Fibroblast of skin of right quadriceps (primary cell): ENCODE measurements at regions not wholly inside any gene's neighbourhood (a gene's known extent, or its start where the extent isn't known, plus 50 kb on each side); places are given as distances from the start of the nearest gene placed in this dataset.

Experiments used
- DNase-seq: peaks from one replicate; pipeline ENCODE4 v3.0.0-alpha.2; 2013

GRCh38 chr3:137205394-137206045 is 247.7 kb downstream of the IL20RB start:
- no peak for DNase-seq

DNA sequence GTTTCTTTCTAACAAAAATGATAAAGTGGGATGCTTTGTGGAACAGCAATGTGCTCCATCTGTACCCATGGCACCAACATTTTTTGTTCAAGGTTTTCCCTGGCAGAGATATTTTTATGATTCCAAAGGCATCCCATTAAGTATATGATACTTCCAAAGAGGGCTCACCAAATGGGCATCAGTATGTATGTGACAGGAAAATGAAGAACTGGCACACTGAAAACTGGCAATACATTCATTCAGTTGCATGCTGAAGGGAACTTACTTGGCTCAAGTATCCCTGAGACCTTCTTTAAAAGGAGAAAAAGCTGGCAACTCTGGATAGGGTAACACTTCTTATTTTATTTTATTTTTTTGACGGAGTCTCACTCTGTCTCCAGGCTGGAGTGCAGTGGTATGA is 249.8 kb downstream of the IL20RB start:
- DNase-seq = no peak

- no peak for DNase-seq
These were observed 259.9 kb downstream of the IL20RB start for GRCh38 chr3:137217733-137218132.

DNA sequence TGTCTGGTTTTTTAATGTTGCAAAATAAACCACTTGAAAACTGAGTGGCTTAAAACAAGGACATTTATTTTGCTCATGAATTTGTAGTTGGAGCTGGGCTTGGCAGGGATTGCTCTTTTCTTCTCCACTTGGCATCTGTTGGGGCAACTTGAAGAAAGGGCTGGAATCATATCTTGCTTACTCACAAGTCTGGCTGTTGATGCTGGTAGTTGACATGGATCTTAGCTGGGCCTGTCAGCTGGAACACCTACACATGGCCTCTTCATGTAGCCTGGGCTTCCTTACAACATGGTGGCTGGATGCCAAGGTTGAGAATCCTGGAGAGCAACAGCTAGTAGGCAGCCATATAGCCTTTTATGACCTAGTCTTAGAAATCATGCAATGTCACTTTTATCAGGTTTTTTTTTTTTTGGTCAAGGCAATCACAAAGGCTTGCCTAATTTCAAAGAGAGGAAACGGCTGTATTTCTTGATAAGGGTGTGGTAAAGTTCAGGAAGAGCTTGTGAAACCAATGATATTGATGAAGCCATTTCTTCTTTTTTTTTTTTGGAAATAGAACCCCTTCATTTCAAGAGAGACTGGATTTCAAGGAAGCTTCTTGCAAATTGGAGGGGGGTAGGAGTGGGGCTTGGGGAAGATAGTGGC is 262.1 kb downstream of the IL20RB start:
- no peak for DNase-seq

DNA sequence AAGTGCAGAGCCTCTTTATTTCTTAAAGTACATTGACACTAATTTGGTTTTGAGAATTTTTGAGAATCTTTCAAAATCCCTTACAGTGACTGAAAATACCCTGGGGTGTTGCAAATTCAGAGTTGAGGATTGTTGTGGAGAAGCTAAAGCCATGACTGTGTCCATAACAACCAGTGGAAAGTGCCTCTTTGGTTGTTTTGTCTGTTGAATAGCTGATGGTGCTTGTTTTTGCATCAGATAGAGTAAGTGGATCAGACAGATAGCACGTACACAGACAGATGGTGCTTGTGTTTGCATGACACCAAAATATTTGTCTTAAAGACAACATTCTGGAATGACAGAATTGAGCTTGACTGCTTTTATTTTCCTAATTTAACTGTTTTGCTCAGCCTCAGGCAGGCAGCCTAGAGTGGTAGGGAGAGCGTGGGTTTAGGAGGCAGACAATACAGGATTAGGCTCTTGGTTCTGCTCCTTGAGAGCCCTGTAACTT is 265.0 kb downstream of the IL20RB start:
- DNase-seq = no peak

- DNase-seq = no peak
These were observed 266.7 kb downstream of the IL20RB start for GRCh38 chr3:137224464-137224863.

DNA sequence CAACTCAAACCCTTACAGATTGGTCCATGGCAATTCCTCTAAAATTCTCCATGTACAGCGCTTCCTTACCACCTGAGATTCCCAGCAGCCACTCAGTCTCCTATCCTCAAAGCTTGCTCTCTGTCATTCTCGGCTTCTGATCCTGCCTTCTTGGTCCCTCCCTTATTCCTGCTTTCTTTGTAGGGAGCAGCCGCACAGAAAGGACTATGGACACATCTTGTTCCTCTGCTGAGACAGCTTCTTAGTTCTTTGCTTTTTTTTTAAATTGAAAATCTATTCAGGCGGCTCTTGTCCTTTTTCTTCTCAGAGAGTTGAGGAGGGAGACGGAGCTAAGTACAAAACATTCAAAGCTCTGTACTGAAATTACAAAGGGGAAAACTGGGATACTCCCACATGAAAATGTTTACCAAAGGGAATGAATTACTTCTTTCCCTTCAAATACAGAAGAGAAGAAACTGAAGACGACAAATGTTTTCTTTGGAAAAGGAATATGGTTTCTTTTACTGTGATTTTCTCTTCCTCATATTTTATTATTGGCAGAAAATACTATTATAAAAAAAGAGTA is 285.1 kb downstream of the IL20RB start:
- DNase-seq = no peak

DNA sequence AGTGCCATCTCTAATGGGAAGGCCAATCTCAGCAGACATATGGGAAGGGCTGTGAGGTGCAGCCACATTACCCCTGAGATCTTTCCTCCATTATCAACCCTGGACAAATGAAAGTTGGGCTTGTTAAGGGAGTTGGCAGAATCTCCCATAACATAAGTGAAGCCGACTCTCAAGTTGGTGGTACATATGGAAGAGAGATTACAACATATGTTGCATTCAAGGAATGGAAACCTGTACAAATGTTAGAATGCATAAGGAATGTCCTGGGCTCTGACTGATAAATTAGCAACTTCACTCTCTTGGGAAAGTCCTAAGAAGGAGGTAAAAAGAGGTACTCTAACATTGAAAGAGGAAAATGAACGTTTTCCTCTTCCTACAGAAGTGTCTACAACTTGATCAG is 288.7 kb downstream of the IL20RB start:
- DNase-seq = no peak

DNA sequence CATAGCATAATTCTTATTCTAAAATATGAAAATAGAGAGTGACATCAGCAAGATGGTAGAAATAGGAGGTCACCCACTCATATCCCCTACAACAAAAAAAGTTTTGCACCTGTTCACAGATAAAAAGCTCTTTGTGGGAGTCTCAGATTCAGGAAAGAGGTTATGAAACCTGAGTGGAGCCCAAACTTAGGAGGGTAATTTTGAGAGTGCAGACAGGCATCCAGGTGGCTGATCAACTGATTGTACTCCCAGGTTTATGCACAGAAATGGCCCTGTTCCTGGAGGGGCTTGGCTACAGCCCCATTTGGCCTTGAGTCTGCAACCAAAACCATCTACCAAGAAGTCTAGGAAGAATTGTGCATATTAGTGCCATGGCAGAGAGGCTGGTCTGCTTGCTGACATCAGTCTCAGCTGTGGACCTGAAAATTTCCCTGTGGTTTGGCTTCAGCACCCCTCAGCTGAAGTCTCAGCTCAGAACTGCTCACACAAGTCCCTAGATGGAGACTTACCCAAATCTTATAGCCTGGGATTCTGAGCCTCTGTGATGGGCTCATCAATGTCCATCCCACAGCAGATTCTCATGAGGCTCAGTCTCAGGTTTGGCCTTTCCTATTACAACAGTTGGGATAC is 291.6 kb downstream of the IL20RB start:
- DNase-seq = no peak

- DNase-seq = no peak
These were observed 301.3 kb downstream of the IL20RB start for GRCh38 chr3:137259089-137259488.

GRCh38 chr3:137259701-137260100 is 301.9 kb downstream of the IL20RB start:
- no peak for DNase-seq

GRCh38 chr3:137264071-137264820 is 306.5 kb downstream of the IL20RB start:
- DNase-seq = no peak

DNA sequence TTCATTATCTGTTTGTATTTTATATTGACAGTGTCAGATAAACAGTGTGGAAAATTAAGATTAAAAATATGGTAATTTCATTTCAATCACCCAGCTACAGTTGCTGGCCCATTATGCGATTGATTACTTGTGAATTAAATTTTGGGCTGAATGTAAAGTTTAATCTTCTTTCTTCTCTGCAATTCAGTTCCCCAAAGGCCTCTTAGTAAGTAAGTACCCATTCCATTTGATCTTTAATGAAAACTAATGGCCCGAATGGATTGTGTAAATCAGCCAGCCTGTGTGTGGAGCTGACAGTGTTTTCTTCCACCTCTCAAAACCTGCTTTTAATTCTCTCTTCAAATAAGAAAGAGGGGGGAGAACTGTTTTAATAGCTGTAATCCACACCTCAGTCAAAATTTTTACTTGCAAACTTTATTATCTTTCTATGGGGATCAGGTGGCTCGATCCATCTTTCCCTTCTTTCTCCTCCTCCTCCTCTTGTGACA is 307.1 kb downstream of the IL20RB start:
- DNase-seq = no peak

GRCh38 chr3:137282871-137283270 is 325.1 kb downstream of the IL20RB start:
- no peak for DNase-seq

DNA sequence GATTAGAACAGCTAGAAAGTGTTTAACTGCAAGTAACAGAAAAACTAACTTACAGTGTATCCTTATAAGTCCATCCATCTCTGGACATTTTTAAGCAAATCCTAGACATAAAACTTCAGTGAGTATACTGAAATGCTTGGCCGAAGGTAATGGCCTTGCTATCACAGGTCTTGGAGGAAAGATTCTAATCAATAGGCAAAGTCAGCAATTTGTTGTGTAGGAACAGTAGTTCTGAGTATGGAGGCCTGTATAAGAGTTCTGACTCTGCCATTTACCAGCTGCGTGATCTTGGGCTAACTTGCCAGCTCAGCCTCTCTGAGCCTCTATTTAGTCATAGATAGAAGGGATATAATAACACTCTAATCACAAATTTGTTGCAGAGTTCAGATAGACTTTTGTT is 328.1 kb downstream of the IL20RB start:
- no peak for DNase-seq

DNA sequence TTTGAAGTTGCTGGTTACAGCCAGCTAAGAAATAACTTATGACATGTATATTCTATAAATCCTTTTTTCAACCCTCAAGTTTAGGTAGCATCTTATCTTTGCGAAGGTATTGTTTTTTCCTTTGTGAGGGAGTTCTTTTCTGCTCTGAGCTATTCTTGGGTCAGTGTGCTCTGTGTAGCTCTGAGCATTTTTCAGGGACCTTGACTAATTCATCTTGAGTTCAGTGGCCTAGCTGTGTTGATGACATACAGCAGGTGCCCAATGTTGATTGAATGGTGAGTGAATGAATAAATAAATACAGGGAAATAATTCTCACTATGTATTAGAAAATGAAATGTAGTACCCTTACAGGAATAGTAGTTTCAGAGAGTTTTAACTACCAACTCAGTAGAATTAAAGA is 335.3 kb downstream of the IL20RB start:
- DNase-seq = no peak

DNA sequence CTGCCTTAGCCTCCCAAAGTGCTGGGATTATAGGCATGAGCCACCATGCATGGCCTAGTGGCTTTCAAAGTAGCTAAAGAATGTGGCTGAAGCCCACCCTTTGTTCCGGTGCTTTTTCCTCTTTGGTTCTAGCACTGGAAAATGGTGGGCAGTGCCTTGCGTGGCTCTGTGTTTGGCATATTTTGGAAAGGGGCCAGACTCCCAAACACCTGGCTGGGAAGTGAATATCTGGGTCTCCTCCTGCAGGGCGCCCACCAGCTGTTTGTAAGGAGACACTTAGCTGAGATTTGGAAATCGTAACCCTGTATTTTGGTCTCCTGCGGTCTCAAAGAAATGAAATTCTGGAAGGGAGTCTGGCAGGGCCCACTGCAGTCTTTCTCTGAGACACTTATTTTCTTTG is 336.4 kb downstream of the IL20RB start:
- DNase-seq = no peak

- no peak for DNase-seq
These were observed 337.1 kb downstream of the IL20RB start for GRCh38 chr3:137294839-137295238.

GRCh38 chr3:137295336-137295735 is 337.6 kb downstream of the IL20RB start:
- DNase-seq = no peak

DNA sequence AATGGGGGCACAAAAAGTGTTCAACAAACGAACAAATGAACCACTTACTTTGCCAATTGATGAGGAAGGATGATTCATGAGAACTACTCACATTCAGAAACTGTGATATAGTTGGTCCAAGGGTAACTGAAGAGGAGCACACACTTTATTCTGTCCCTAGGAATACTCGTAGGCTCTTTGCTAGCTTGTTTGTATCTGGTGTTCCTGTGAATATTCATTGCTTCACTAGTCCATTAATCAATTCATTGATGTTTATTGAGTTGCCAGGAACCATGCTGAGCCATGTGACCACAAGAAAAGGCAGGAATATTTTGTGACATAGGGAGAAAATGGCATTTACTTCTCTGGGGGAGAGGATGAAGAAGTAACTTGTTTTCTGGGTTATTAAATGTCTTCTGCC is 338.3 kb downstream of the IL20RB start:
- no peak for DNase-seq

- DNase-seq = no peak
These were observed 340.0 kb downstream of the IL20RB start for GRCh38 chr3:137297770-137298169.

GRCh38 chr3:137300703-137301102 is 342.9 kb downstream of the IL20RB start:
- no peak for DNase-seq
